Smooth muscle cell (in vitro differentiated cells): ENCODE measurements at regions not wholly inside any gene's neighbourhood (a gene's known extent, or its start where the extent isn't known, plus 50 kb on each side); places are given as distances from the start of the nearest gene placed in this dataset.

Source experiments
- DNase-seq: peaks from one replicate; lab custom pipeline; 2025; ENCODE audit not compliant: unreplicated experiment; lab: John Stamatoyannopoulos, UW
- H2AFZ ChIP-seq: fragments of 200-600 bp; sonication (generic); 2 replicates; pipeline ENCODE4 v1.6.0; 2016; ENCODE audit warnings: antibody characterized with exemption, low read depth, mild to moderate bottlenecking
- H3F3A ChIP-seq: fragments of 200-600 bp; sonication (generic); 2 replicates; pipeline ENCODE4 v1.6.0; 2017; ENCODE audit warnings: antibody characterized with exemption, low read depth
- H3K27ac ChIP-seq: fragments of 200-600 bp; sonication (generic); 2 replicates; pipeline ENCODE4 v1.5.1; 2016; ENCODE audit warnings: low read depth, mild to moderate bottlenecking
- H3K27me3 ChIP-seq: fragments of 200-600 bp; sonication (generic); 2 replicates; pipeline ENCODE4 v1.6.1; 2016; ENCODE audit warnings: low read depth, mild to moderate bottlenecking
- H3K36me3 ChIP-seq: fragments of 200-600 bp; sonication (generic); 2 replicates; pipeline ENCODE4 v1.5.1; 2016; ENCODE audit warnings: low read depth
- H3K4me1 ChIP-seq: fragments of 200-600 bp; sonication (generic); 2 replicates; pipeline ENCODE4 v1.5.1; 2016; ENCODE audit warnings: low read depth
- H3K4me2 ChIP-seq: fragments of 200-600 bp; sonication (generic); 2 replicates; pipeline ENCODE4 v1.6.0; 2016; ENCODE audit warnings: mild to moderate bottlenecking
- H3K4me3 ChIP-seq: fragments of 200-600 bp; sonication (generic); 2 replicates; pipeline ENCODE4 v1.5.1; 2016; ENCODE audit warnings: mild to moderate bottlenecking
- H3K79me2 ChIP-seq: fragments of 200-600 bp; sonication (generic); 2 replicates; pipeline ENCODE4 v1.6.0; 2016; ENCODE audit warnings: low read depth, mild to moderate bottlenecking
- H3K9ac ChIP-seq: fragments of 200-600 bp; sonication (generic); 2 replicates; pipeline ENCODE4 v1.6.0; 2016; ENCODE audit warnings: low read depth
- H3K9me3 ChIP-seq: fragments of 200-600 bp; sonication (generic); replicated peaks from 2 replicates; pipeline ENCODE4 v1.5.1; 2016; ENCODE audit warnings: low read depth
- H4K20me1 ChIP-seq: fragments of 200-600 bp; sonication (generic); 2 replicates; pipeline ENCODE4 v1.6.0; 2016; ENCODE audit warnings: low read depth
- CTCF ChIP-seq: fragments of 200-600 bp; sonication (generic); IDR thresholded peaks from 2 replicates; pipeline ENCODE4 v1.5.1; 2017; ENCODE audit warnings: borderline replicate concordance, mild to moderate bottlenecking, antibody characterized with exemption; ENCODE audit not compliant: insufficient read depth, poor library complexity, severe bottlenecking
- WGBS: methylation state at CpG from one replicate; pipeline ENCODE4 v1.1.7; 2016; ENCODE audit warnings: low lambda C conversion rate; 5-methylcytosine and 5-hydroxymethylcytosine counted together

- Histone ChIP-seq H2AFZ (no peak overlapping the region), H3K4me3 (no peak overlapping the region), H3K4me1 (no peaks in the 10 kb centered on the region), H3K4me2 (no peak overlapping the region), H3K27ac (no peak overlapping the region), H3K9ac (no peak overlapping the region), H3K9me3 (no peaks in the 10 kb centered on the region), H3K36me3 (no peaks in the 10 kb centered on the region), H3K79me2 (no peaks in the 10 kb centered on the region), H4K20me1 (no peaks in the 10 kb centered on the region), H3K27me3 (no peaks in the 10 kb centered on the region), H3F3A (no peaks in the 10 kb centered on the region)
- WGBS, result 89% methylated on average over 2 of the region's 2 CpGs
- DNase-seq, result no peak
- TF ChIP-seq CTCF, result no peak
Measured at GRCh38 chr16:52613508-52613907, 66.6 kb upstream of the TOX3 start.

GRCh38 chr16:52611817-52612673 is 65.1 kb upstream of the TOX3 start:
- Histone ChIP-seq H2AFZ (no peak overlapping the region), H3K4me1 (no peaks in the 10 kb centered on the region), H3F3A (no peaks in the 10 kb centered on the region), H3K27me3 (no peaks in the 10 kb centered on the region), H3K9ac (no peak overlapping the region), H3K4me3 (peak overlapping the region; percentile 23), H3K4me2 (no peak overlapping the region), H4K20me1 (no peaks in the 10 kb centered on the region), H3K79me2 (no peaks in the 10 kb centered on the region), H3K27ac (no peak overlapping the region), H3K36me3 (no peaks in the 10 kb centered on the region), H3K9me3 (no peaks in the 10 kb centered on the region)
- 87% methylated on average over 9 of the region's 9 CpGs for WGBS
- no peak for TF ChIP-seq CTCF
- DNase-seq, result no peak

GRCh38 chr16:52603015-52603414 is 56.1 kb upstream of the TOX3 start:
- H3K27me3 ChIP-seq, result no peaks in the 10 kb centered on the region
- no peaks in the 10 kb centered on the region for H3F3A ChIP-seq
- no peak overlapping the region for H2AFZ ChIP-seq
- H3K9me3 ChIP-seq, result no peaks in the 10 kb centered on the region
- 100% methylated on average over 1 of the region's 1 CpG for WGBS
- H3K27ac ChIP-seq, result no peak overlapping the region
- H3K4me2 ChIP-seq, result no peak overlapping the region
- no peak for TF ChIP-seq CTCF
- no peaks in the 10 kb centered on the region for H4K20me1 ChIP-seq
- H3K4me3 ChIP-seq, result no peak overlapping the region
- no peaks in the 10 kb centered on the region for H3K4me1 ChIP-seq
- no peak overlapping the region for H3K9ac ChIP-seq
- no peaks in the 10 kb centered on the region for H3K79me2 ChIP-seq
- H3K36me3 ChIP-seq, result no peaks in the 10 kb centered on the region
- DNase-seq, result no peak
